Body of pancreas (tissue), 4 donors: ENCODE measurements at regions not wholly inside any gene's neighbourhood (a gene's known extent, or its start where the extent isn't known, plus 50 kb on each side); places are given as distances from the start of the nearest gene placed in this dataset.

Experiments used
- POLR2A ChIP-seq, 3 donors: fragments of 450-650 bp; IDR thresholded peaks; one replicate each; pipeline ENCODE4 v1.6.1; 2016; ENCODE audit warnings: antibody characterized with exemption in 3 of 3, mild to moderate bottlenecking in 2 of 3
- TF ChIP-seq, protein P1 (sequence below), 7 experiments: fragments of 450-650 bp in 4 of 7; fragments of 200-600 bp in 3 of 7; sonication (generic) in 3 of 7; IDR thresholded peaks; one replicate each; pipeline ENCODE4 v1.5.1; 2016 to 2019; ENCODE audit warnings: antibody characterized with exemption in 7 of 7

DNA sequence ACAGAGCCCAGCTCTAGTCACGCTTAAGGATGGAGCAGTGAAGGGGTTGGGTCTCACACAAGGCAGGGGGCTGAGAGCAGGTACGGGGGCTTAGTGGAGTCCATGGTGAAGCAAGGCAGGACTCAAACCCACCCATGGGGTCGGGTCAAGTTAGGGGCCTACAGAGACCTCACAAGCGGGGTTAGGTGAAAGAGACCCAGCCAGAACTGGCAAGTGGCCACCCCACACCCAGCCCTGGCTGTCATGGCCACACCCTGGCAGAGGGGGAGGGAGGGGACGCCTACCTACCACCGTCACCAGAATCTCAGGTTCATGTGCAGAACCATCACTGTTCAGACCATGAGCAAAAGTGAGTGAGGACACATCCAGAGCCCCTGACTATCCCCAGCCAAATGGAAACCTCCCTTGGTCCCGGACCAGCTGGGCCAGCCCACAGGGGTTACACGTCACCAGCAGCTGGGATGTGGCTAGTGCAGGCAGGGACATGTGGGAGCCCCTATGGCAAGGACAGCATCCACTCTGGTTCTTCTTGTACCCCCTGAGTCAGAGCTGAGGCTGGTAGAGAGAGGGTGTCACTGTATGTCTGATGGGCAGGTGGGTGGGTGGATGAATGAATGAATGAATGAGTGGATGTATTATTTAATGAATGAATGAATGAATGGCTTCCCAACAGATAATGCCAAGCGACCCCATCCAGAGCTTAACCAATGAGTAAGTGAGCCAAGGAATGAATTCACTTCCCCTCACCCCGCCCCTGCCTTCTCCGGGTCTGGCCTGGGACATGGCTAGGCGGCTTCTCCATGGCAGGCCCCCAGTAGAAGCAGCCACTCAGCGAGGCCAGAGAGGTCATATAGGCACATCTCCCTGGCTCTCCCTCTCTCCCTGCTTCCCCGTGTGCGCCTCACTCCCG is 681.6 kb downstream of the TBC1D22A start:
- TF ChIP-seq, protein P1, sequence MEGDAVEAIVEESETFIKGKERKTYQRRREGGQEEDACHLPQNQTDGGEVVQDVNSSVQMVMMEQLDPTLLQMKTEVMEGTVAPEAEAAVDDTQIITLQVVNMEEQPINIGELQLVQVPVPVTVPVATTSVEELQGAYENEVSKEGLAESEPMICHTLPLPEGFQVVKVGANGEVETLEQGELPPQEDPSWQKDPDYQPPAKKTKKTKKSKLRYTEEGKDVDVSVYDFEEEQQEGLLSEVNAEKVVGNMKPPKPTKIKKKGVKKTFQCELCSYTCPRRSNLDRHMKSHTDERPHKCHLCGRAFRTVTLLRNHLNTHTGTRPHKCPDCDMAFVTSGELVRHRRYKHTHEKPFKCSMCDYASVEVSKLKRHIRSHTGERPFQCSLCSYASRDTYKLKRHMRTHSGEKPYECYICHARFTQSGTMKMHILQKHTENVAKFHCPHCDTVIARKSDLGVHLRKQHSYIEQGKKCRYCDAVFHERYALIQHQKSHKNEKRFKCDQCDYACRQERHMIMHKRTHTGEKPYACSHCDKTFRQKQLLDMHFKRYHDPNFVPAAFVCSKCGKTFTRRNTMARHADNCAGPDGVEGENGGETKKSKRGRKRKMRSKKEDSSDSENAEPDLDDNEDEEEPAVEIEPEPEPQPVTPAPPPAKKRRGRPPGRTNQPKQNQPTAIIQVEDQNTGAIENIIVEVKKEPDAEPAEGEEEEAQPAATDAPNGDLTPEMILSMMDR (IDR thresholded peaks at IDR 0.05): no peak
- no peak for TF ChIP-seq POLR2A (IDR thresholded peaks at IDR 0.05)
